HG03066 (cell line): ENCODE measurements at regions not wholly inside any gene's neighbourhood (a gene's known extent, or its start where the extent isn't known, plus 50 kb on each side); places are given as distances from the start of the nearest gene placed in this dataset.
"Not testable (repeated sequence)": the region's sequence is repeated elsewhere in the genome, so short reads cannot be mapped to it uniquely, and the experiment has no call there.

Source experiments
- ATAC-seq: cut with Tn5 transposase; IDR thresholded peaks from one replicate; pipeline ENCODE4 v1.9.1; 2021; ENCODE audit warnings: low read depth; ENCODE audit not compliant: unreplicated experiment

DNA sequence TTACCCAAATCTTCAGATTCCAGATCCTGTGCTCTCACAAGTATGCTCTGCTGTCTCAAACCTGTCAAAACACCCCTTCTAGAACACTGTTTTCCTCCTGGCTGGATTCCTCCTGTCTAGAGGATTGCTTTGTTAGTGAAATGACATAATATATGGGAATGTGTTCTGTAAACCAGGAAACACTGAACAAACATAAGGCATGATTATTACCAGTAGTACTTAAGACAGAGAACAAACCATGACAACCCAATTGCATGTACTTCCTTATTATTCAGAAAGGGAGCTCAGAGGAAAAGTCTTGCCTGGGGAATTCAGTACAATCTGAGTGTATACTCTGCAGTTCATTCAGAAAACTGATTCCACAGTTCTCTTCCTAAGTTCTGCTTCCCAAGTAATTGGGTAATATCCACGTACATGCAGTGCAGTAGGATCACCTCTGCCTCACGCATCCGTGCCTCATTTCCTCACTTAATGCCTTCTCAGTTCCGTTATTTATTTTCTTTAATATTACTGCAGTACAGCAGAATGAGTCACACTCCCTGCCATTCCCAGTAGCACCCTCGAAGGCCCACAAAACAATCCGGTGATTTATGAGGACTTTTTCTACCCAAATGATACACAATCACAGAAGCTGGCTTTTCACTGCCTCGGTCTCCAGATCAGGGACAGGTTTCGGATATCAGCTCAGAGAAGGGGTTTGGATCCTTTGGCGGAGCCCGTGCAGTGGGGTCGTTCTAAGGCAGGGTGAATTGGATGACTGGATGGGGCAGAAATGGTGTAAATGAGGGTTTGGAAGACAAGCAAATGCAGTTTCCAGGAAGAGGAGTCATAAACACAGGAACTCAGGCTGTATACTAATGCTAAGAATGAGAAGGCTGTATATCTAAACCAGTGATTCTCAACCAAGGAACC lies 896.9 kb downstream of the KCNA4 start:
- ATAC-seq: no peak

GRCh38 chr11:29119116-29119515 lies 897.7 kb downstream of the KCNA4 start:
- no peak for ATAC-seq

- no peak for ATAC-seq
Observed at GRCh38 chr11:29100967-29101366, 915.9 kb downstream of the KCNA4 start.

DNA sequence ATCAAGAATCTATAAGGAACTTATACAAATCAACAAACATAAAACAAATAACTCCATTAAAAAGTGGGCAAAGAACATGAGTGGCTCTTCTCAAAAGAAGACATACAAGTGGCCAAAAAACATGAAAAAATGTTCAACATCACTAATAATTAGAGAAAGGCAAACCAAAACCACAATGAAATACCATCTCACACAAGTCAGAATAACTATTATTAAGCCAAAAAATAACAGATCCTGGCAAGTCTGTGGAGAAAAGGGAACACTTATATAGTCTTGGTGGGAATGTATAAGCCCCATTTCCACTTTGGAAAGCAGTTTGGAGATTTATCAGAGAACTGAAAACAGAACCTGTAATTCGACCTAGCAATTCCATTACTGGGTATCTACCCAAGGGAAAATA lies 921.0 kb downstream of the KCNA4 start:
- ATAC-seq: no peak

GRCh38 chr11:29093416-29094120 lies 923.3 kb downstream of the KCNA4 start:
- no peak for ATAC-seq

GRCh38 chr11:29087200-29087812 lies 929.5 kb downstream of the KCNA4 start:
- no peak for ATAC-seq

GRCh38 chr11:29075726-29076125 lies 941.1 kb downstream of the KCNA4 start:
- no peak for ATAC-seq

GRCh38 chr11:29063630-29064361 lies 953.0 kb downstream of the KCNA4 start:
- no peak for ATAC-seq

DNA sequence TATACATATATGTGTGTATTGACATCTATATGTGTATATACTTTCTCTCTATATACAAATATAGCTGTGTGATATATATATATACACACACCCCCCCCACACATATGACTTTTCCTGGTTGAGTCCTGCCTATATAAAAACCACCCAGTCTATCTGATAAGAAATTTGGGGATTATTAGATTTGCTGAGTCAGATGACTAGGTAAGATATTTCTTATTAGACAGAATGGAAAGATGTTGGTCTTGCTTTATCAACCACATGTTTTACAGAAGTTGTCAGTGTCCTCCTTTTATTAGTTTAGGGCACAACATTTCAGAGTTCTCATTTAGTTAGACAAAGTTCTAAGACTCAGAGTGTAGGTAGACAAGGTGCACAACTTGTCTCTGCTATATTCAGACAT lies 953.3 kb downstream of the METTL15 start:
- ATAC-seq: no peak

- ATAC-seq: not testable (repeated sequence)
Observed at GRCh38 chr11:29056487-29056886, 948.3 kb downstream of the METTL15 start.

DNA sequence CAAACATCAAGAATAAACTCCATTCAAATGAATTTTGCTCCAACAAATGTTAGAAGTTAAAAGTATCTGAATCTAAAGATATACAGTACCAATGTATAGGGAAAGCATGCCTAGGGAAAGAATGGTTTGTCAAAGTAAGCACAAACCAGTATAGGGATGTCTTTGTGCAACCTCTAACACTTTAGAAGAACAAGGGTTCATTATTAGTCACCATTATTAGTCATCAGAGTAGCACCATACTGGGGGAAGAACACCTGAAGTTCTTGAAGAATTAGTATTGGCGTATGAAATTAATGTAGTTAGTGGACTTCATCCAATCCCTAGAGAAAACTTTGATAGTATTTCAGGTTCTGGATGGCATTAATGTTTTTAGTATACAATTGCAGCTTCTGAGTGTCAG lies 943.7 kb downstream of the METTL15 start:
- no peak for ATAC-seq

DNA sequence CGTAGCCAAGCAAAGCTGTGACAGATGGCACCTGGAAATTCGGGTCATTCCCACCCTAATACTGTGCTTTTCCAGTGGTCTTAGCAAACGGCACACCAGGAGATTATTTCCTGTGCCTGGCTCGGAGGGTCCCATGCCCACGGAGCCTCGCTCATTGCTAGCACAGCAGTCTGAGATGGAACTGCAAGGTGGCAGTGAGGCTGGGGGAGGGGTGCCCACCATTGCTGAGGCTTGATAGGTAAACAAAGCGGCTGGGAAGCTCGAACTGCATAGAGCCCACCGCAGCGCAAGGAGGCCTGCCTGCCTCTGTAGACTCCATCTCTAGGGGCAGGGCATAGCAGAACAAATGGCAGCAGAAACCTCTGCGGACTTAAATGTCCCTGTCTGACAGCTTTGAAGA lies 942.8 kb downstream of the METTL15 start:
- not testable (repeated sequence) for ATAC-seq

DNA sequence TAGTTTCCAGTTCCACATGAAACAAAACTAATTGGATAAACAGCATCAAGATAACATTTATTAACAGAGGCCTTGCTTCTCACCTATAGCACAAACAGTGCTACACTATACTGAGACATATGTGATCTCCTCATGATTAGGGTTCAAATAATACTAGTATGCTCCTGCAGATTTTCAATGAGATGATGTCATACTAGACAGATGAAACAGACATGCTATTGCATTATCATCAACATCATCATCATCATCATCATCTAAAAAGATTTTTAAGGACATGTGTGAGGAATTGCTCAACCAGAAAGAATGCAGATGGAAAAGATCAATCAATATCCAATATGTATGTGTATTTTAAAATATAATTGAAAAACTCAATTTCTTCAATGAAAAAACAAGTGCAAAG lies 932.3 kb downstream of the METTL15 start:
- no peak for ATAC-seq

DNA sequence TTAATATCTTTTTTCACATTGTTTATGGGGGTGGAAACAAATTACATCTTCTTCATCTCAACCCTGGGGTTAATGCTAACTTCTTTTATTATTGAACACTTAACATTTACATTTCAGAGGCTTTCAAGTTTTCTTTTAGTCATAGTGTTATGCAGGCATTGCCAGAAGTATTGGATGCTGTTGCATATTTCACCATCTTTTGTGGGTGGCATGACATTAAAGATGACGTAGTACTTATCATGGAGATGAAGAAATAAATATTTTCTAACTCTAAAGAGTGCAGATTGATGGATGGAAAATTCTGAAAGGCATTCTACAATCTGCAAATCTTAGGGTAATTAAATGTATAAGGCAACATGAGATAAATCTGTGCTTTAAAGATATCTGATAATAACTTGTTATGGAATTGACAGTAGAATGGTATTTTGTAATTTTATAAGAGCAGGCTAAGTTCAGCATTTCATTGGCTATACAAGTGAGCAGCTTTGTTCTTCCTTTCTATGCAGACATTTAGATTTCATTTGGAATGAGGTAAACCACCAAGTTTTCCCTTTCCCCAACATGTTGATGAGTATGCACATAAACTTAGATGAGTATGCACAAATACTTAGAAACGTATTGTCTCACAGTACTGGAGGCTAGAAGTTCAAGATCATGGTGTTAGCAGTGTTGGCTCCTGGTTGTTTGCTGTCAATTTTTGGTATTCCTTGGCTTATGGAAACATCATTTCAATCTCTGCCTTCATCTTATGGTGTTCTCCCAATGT lies 924.4 kb downstream of the METTL15 start:
- ATAC-seq: no peak

DNA sequence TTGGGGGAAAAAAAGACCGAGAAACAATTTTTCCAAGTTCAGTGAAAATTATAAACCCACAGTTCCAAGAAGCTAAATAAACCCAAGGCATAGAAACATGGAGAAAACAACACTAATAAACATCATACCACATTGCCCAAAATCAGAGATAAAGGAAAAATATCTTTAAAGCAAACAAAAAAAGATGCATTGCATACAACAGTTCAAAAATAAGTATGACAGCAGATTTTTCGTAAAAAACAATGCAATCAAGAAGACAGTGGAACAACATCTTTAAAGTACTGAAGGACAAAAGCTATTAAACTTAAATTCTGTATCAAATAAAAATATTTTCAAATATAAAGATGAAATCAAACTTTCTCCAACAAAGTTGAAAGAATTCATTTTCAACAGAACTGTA lies 921.3 kb downstream of the METTL15 start:
- no peak for ATAC-seq

DNA sequence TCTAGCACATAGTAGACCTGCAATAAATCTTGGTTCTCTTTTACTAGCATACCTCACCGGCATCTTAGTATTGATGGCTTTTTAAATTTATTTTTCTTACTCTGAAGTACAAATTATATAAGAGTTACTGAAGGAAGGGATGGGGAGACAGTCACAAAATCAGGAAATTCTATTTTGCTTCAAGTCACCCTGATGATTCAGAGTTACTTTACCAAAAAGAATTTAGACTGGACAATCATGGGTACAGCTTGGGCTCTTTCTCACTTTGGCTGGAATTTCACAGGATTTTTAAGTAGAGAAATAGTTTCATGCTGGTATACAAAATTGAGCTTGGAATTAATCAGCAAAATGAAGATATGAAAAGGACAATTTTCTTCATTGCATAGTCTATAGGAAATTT lies 919.2 kb downstream of the METTL15 start:
- no peak for ATAC-seq

DNA sequence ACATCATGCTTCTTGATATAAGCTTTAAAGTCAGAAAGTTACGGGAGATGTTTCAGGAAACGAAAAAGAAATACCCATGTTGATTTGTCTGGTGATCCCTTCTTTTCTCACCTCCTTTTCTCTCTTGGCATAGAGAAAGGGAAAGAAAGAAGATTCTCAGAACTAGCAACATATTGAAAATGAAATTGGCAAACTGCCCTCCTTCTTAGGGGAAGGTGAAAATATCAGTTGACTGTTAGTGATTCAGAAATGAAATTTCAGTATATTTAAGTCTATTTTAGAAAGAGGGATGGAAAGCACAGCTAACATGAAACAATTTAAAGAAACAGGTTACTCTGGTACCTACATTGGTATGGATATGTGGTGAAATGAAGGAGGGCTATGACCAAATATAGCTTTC lies 918.1 kb downstream of the METTL15 start:
- no peak for ATAC-seq

DNA sequence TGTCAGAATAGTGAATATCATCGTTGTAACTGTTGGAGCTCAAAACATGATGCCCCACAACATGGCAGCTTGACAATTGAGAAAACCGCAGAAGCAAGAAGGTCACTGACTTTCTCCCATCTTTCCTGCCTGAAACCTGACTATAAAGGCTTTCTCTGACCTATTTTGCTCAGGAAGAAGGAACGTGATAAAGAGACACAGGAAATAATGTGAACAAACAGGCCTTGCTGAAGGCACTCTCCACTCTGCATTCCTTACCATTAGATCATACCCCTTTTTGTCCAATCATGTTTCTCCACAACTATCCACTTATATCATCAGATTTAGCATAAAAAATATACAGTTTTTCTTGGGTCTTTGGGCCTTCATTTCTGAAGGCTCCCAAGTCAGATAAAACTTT lies 916.8 kb downstream of the METTL15 start:
- ATAC-seq: no peak

- no peak for ATAC-seq
Observed at GRCh38 chr11:29024386-29024785, 916.2 kb downstream of the METTL15 start.

DNA sequence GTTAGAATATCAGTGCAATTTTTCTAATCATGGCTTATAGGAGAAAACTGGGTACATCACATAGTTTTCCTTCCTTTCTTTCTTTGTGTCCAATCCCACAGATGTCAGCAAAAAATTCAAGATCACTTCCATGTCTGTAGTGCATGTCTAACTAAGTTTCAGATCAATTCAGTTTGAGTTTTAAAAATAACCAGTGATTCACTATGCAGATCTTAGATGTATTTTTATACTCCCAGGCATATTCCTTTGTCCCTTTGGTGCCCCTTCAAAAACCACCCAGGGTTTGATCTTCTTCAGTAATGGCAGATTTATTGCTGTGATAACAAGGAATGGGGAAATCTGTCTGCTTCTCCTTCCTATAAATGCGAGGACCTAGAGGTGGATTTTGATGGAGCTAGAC lies 915.6 kb downstream of the METTL15 start:
- no peak for ATAC-seq
